ENCODE measurements at regions not wholly inside any gene's neighbourhood (a gene's known extent, or its start where the extent isn't known, plus 50 kb on each side); places are given as distances from the start of the nearest gene placed in this dataset.

- 0 to 59% (median 33%) methylated on average over 1 of the region's 1 CpG; no CpG with 5 or more reads in 3 of the 10 experiments for WGBS, 10 experiments
- Histone ChIP-seq H3K27ac (no peak overlapping the region), H3K4me1 (replicated peaks in 1 of 2) (no peaks in the 10 kb centered on the region), H3K4me3 (no peak overlapping the region)
- no peak for ATAC-seq (replicated peaks in 6 of 8)
- in situ Hi-C loops (cut with MboI; ENCODE audit: low pct_unique_long_range_greater_than_20kb in 2 of 9, low sequenced_read_pairs in 9 of 9, unreplicated experiment in 9 of 9), result no loop called here
Measured at GRCh38 chr1:221072214-221072613, 193.0 kb downstream of the HLX start.

- peak in 1 of 8 experiments; percentile 63 for ATAC-seq (replicated peaks in 6 of 8)
- in situ Hi-C loops (cut with MboI; ENCODE audit: low pct_unique_long_range_greater_than_20kb in 2 of 9, low sequenced_read_pairs in 9 of 9, unreplicated experiment in 9 of 9), result no loop called here
Measured at GRCh38 chr1:221074332-221074731, 195.1 kb downstream of the HLX start.

GRCh38 chr1:221075911-221076310 is 196.7 kb downstream of the HLX start:
- Histone ChIP-seq H3K4me1 (replicated peaks in 1 of 2) (no peaks in the 10 kb centered on the region), H3K4me3 (no peak overlapping the region), H3K27ac (no peak overlapping the region)
- in situ Hi-C loops (cut with MboI; ENCODE audit: low pct_unique_long_range_greater_than_20kb in 2 of 9, low sequenced_read_pairs in 9 of 9, unreplicated experiment in 9 of 9), result no loop called here
- WGBS, 10 experiments, result 11 to 67% (median 53%) methylated on average over 1 to 3 of the region's 3 CpGs; no CpG with 5 or more reads in 3 of the 10 experiments
- ATAC-seq (replicated peaks in 6 of 8), result no peak

More at GRCh38 chr1:221074332-221074731, 195.1 kb downstream of the HLX start:
- no peak overlapping the region for H3K4me3 ChIP-seq
- H3K27ac ChIP-seq, result no peak overlapping the region
- H3K4me1 ChIP-seq (replicated peaks in 1 of 2), result no peaks in the 10 kb centered on the region
- 40 to 100% (median 72%) methylated on average over 1 to 2 of the region's 2 CpGs; no CpG with 5 or more reads in 2 of the 10 experiments for WGBS, 10 experiments

GRCh38 chr1:221076391-221076811 is 197.2 kb downstream of the HLX start:
- no peak overlapping the region for H3K27ac ChIP-seq
- ATAC-seq (replicated peaks in 6 of 8), result no peak
- WGBS, 10 experiments, result 43 to 85% (median 67%) methylated on average over 1 to 3 of the region's 3 CpGs; no CpG with 5 or more reads in 4 of the 10 experiments
- in situ Hi-C loops (cut with MboI; ENCODE audit: low pct_unique_long_range_greater_than_20kb in 2 of 9, low sequenced_read_pairs in 9 of 9, unreplicated experiment in 9 of 9), result no loop called here
- no peak overlapping the region for H3K4me3 ChIP-seq
- H3K4me1 ChIP-seq (replicated peaks in 1 of 2), result no peaks in the 10 kb centered on the region

- 0 to 100% (median 80%) methylated on average over 1 of the region's 1 CpG; no CpG with 5 or more reads in 4 of the 10 experiments for WGBS, 10 experiments
- peak in 1 of 8 experiments; percentile 16 for ATAC-seq (replicated peaks in 6 of 8)
- in situ Hi-C loops (cut with MboI; ENCODE audit: low pct_unique_long_range_greater_than_20kb in 2 of 9, low sequenced_read_pairs in 9 of 9, unreplicated experiment in 9 of 9), result no loop called here
- H3K27ac ChIP-seq, result no peak overlapping the region
- no peak overlapping the region for H3K4me3 ChIP-seq
- no peaks in the 10 kb centered on the region for H3K4me1 ChIP-seq (replicated peaks in 1 of 2)
Measured at GRCh38 chr1:221078260-221078965, 199.2 kb downstream of the HLX start.

GRCh38 chr1:221083902-221084301 is 204.7 kb downstream of the HLX start:
- Histone ChIP-seq H3K27ac (no peak overlapping the region), H3K4me3 (no peak overlapping the region), H3K4me1 (replicated peaks in 1 of 2) (no peaks in the 10 kb centered on the region)
- no peak for ATAC-seq (replicated peaks in 6 of 8)
- in situ Hi-C loops (cut with MboI; ENCODE audit: low pct_unique_long_range_greater_than_20kb in 2 of 9, low sequenced_read_pairs in 9 of 9, unreplicated experiment in 9 of 9), result no loop called here
- 0 to 100% (median 61%) methylated on average over 1 of the region's 1 CpG for WGBS, 10 experiments

- no peak for ATAC-seq (replicated peaks in 6 of 8)
- H3K4me1 ChIP-seq (replicated peaks in 1 of 2), result no peaks in the 10 kb centered on the region
- in situ Hi-C loops (cut with MboI; ENCODE audit: low pct_unique_long_range_greater_than_20kb in 2 of 9, low sequenced_read_pairs in 9 of 9, unreplicated experiment in 9 of 9), result no loop called here
- no peak overlapping the region for H3K27ac ChIP-seq
- no peak overlapping the region for H3K4me3 ChIP-seq
- WGBS, 10 experiments, result 57 to 100% (median 82%) methylated on average over 1 to 4 of the region's 4 CpGs
Measured at GRCh38 chr1:221084681-221085080, 205.4 kb downstream of the HLX start.

- WGBS, 10 experiments, result 23 to 100% (median 76%) methylated on average over 1 to 2 of the region's 2 CpGs
- no peak overlapping the region for H3K27ac ChIP-seq
- no peak for ATAC-seq (replicated peaks in 6 of 8)
- no peak overlapping the region for H3K4me3 ChIP-seq
- no peaks in the 10 kb centered on the region for H3K4me1 ChIP-seq (replicated peaks in 1 of 2)
- in situ Hi-C loops (cut with MboI; ENCODE audit: low pct_unique_long_range_greater_than_20kb in 2 of 9, low sequenced_read_pairs in 9 of 9, unreplicated experiment in 9 of 9), result no loop called here
Measured at GRCh38 chr1:221085701-221086375, 206.6 kb downstream of the HLX start.

- ATAC-seq (replicated peaks in 6 of 8), result no peak
- WGBS, 10 experiments, result 0 to 93% (median 76%) methylated on average over 1 to 2 of the region's 2 CpGs
- no peaks in the 10 kb centered on the region for H3K4me1 ChIP-seq (replicated peaks in 1 of 2)
- H3K27ac ChIP-seq, result no peak overlapping the region
- in situ Hi-C loops (cut with MboI; ENCODE audit: low pct_unique_long_range_greater_than_20kb in 2 of 9, low sequenced_read_pairs in 9 of 9, unreplicated experiment in 9 of 9), result no loop called here
- H3K4me3 ChIP-seq, result no peak overlapping the region
Measured at GRCh38 chr1:221087919-221088318, 208.7 kb downstream of the HLX start.

- no peak overlapping the region for H3K27ac ChIP-seq
- ATAC-seq (replicated peaks in 6 of 8), result no peak
- in situ Hi-C loops (cut with MboI; ENCODE audit: low pct_unique_long_range_greater_than_20kb in 2 of 9, low sequenced_read_pairs in 9 of 9, unreplicated experiment in 9 of 9), result no loop called here
Measured at GRCh38 chr1:221089273-221089672, 210.0 kb downstream of the HLX start.

GRCh38 chr1:221089803-221090202 is 210.6 kb downstream of the HLX start:
- H3K27ac ChIP-seq, result no peak overlapping the region
- no peak overlapping the region for H3K4me3 ChIP-seq
- whole genome bisulfite sequencing, 10 experiments, result 0 to 53% (median 23%) methylated on average over 1 of the region's 1 CpG; no CpG with 5 or more reads in 2 of the 10 experiments
- in situ Hi-C loops (cut with MboI; ENCODE audit: low pct_unique_long_range_greater_than_20kb in 2 of 9, low sequenced_read_pairs in 9 of 9, unreplicated experiment in 9 of 9), result no loop called here
- H3K4me1 ChIP-seq (replicated peaks in 1 of 2), result no peaks in the 10 kb centered on the region
- ATAC-seq (replicated peaks in 6 of 8), result no peak

More at GRCh38 chr1:221089273-221089672, 210.0 kb downstream of the HLX start:
- WGBS, 10 experiments, result 67 to 94% (median 81%) methylated on average over 1 to 3 of the region's 3 CpGs; no CpG with 5 or more reads in 2 of the 10 experiments
- Histone ChIP-seq H3K4me3 (no peak overlapping the region), H3K4me1 (replicated peaks in 1 of 2) (no peaks in the 10 kb centered on the region)

GRCh38 chr1:221093903-221094791 is 214.9 kb downstream of the HLX start:
- no peaks in the 10 kb centered on the region for H3K4me1 ChIP-seq (replicated peaks in 1 of 2)
- no peak overlapping the region for H3K27ac ChIP-seq
- in situ Hi-C loops (cut with MboI; ENCODE audit: low pct_unique_long_range_greater_than_20kb in 2 of 9, low sequenced_read_pairs in 9 of 9, unreplicated experiment in 9 of 9), result no loop called here
- 0 to 100% (median 57%) methylated on average over 1 to 5 of the region's 5 CpGs for WGBS, 10 experiments
- ATAC-seq (replicated peaks in 6 of 8), result no peak
- H3K4me3 ChIP-seq, result no peak overlapping the region
